Keratinocyte (primary cell): ENCODE measurements at regions not wholly inside any gene's neighbourhood (a gene's known extent, or its start where the extent isn't known, plus 50 kb on each side); places are given as distances from the start of the nearest gene placed in this dataset.

Experiments
- CTCF ChIP-seq, 3 experiments: IDR thresholded peaks in 1 of 3; conservative IDR thresholded peaks in 1 of 3; optimal IDR thresholded peaks in 1 of 3; 2 replicates in 2 of 3; 3 replicates in 1 of 3; pipeline versions ENCODE3 to v1.5.1; 2011; ENCODE audit warnings: low read length in 3 of 3, mild to moderate bottlenecking in 3 of 3, moderate library complexity in 2 of 3, control low read depth in 1 of 3, inconsistent platforms in 1 of 3; ENCODE audit not compliant: insufficient read depth in 2 of 3; ENCODE audit errors: extremely low read depth in 1 of 3
- EZH2 ChIP-seq: IDR thresholded peaks from one replicate; pipeline ENCODE4 v1.6.1; 2012; ENCODE audit warnings: inconsistent platforms, mild to moderate bottlenecking, low read length, moderate library complexity

GRCh38 chr5:68946728-68947127 is 147.1 kb upstream of the SLC30A5 start:
- TF ChIP-seq CTCF (optimal IDR thresholded peaks at IDR 0.05 in 1 of 3, IDR thresholded peaks at IDR 0.05 in 1 of 3, conservative IDR thresholded peaks at IDR 0.05 in 1 of 3; ENCODE audit: extremely low read depth in 1 of 3, insufficient read depth in 2 of 3, low read length in 3 of 3) = no peak
- no peak for TF ChIP-seq EZH2
